ENCODE measurements at regions not wholly inside any gene's neighbourhood (a gene's known extent, or its start where the extent isn't known, plus 50 kb on each side); places are given as distances from the start of the nearest gene placed in this dataset.
"Not testable (repeated sequence)": the region's sequence is repeated elsewhere in the genome, so short reads cannot be mapped to it uniquely, and the experiment has no call there.

DNA sequence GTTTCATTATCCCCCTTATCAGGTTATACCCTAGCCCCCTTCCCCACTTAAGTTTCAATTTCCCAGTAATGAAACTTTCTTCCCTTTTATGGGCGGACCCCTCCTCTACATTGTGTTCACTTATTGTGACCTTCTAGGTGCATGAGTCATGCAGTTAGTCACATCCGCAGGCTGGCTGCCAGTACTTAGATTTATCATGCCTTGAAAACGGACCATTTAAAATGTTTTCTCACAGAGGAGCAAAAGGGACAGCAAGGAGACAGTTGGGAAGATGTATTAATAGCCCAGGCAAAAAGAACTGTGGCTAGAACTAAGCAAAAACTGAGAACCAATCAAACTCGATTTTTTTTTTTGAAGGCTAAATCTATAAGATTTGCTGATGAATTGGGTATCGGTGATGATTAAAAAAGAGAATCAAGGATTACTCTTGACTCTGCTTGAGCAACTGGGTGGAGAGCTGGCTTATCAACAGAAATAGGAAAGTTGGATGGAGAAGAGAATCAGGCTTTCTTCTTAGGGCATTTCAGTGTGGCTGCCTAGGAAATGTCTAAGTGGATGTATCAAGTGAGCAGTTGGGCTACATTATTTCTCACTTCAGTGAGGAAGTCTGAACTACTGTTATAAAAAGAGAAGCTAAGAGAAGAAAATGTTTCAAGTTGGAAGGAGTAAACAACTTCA is 615.0 kb downstream of the HINT1 start:
- no peak for DNase-seq

DNA sequence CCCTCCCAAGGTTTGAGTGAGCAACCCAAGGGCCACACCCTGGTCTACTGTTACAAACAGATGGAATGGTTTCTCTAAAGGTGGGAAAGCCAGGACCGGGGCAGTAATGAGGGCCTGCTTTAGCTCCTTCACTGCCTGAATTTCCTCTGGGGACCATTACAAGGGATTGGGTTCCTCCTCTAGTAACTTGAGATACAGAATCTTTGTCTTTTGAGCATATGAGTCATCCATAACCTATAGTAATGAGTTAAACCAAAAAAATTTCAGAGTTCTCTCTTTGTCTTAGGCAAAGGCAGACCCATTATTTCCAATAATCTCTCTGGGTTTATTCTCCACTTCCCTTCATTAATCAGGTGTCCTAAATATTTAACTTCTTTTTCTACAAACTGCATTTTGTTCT is 618.8 kb downstream of the HINT1 start:
- no peak for DNase-seq

DNA sequence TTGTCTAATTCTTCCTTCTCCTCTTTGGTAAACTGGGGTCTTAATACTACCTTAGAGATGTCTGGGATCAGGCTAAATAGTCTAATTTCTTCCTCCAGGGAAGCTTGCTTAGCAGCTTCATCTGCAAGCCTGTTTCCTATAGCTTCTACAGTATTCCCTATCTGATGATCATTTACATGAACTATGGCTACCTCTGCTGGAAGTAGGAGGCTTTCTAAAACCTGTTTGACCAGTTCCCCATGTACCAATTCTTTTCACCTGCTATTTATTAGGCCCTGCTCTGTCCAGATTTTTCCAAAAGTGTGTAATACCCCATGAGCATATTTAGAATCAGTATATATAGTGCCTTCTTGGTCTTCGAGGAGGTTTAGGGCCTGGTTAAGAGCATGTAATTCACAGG is 619.8 kb downstream of the HINT1 start:
- DNase-seq: no peak

DNA sequence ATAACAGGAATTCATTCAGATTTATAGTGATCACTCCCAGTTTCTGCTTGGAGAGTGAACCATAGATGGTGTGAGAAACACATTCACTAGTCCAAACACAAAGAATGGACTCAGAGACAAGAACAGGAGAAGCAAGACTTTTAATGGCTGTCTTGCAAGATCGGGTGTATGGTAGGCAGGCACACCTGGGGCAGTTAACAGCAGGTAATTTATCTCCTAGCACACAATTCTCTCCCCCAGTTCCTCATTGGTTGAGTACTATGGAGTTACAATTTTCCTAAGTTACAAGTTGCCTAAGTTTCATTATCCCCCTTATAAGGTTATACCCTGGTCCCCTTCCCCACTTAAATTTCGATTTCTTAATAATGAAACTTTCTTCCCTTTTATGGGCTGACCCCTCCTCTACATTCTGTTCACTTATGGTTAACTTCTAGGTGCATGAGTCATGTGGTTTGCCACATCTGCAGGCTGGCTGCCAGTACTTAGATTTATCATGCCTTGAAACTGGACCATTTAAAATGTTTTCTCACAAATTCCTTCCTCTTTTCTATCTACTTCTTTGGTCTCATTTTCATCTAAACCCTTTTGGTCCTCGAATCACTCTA is 623.3 kb downstream of the HINT1 start:
- DNase-seq: no peak

DNA sequence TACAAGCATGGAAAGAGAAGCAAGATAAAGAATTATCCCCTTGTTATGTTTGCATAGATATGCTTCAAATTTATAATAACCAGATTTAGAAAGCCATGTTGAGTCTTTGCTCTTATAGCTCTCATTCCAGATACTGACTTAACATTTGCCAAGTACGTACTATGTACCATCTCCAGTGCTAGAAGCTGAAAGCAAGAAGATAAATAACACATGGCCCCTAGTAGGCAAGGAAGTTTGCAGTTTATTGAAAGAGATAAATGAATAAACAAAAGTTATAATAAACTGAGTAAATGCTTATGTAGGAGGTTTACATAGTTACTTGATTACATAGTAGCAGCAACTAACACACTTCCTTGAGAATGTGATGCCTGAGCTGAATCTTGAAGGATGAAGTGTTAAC is 628.4 kb downstream of the HINT1 start:
- no peak for DNase-seq

DNA sequence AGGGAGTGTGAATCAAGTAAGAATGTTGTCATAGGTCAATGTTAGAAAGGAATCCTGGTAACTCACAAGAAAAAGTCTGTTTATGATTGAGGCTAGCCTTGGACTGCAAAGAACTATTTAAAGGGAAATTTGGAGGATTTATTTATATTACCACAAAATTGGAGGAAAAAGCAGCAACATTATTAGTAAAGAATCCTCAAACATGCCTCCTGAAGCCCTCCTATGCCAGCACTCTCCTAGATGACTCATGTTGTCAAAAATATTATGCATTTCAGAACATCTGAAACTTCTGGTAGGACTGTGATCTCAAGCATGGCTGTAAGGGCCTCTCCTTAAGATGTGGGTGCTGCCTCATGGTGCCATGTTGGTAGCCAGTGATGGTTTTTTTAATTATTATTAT is 628.5 kb downstream of the CHSY3 start:
- DNase-seq: no peak

DNA sequence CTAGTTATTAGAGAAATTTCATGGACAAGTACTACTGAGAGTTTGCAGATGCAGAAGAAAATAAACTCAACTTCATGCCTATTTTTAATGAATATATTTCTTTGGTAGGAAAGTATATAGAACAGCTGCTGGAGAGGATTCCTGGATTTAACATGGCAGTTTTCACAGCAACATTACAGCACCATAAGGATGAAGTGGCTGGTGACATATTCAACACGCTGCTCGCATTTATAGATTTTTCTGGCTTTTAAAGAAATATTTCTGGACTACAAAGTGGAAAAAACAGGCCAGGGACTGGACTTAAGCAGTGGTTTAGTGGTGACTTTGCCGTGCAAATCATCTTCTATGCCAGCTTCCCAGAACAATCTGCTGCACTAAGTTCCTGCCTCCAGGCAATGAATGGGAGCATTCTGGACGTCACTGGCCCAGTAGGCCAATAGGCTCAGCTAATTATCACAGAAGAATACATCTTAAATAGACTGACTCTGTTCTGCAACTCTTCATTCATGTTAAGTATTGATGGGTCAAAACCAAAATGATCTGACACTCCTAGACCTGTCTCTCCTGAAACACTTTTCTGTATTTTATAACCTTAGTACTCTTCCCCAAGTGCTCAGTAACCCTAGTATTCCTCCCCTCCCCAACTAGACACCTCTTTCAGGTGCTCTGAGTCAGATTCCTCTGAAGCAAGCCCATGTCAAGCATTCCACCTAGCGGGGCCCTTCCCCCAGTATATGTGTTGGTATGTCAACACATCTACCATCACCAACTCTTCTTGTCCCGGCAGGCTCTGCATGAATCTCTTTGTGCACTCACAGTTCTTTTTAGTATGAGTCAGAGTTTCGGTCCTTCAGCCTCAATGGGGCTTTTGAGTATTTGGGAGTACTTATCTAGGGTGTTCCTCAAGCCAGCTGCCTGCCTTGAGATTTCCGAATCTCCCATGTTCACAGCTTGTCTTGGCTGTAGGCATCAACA is 625.5 kb downstream of the CHSY3 start:
- DNase-seq: no peak

DNA sequence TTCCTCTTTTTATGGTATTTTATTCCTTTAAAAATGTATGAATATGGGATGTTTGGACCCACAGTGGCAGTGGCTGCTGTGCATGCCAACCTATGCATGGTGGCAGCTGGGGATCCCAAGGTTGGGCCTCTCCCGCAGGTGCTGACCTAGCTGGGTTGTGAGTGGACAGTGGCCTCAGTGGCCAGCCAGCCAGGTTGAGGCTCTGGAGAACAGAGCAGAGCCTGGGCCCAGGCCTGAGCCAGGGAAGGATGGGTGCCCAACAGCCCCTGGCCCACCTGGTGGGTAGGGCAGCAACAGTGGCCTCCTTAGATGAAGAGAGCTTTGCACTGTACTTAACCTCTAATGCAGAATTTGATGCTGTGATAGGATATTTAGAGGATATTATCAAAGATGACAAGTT is 624.8 kb downstream of the CHSY3 start:
- DNase-seq: no peak

DNA sequence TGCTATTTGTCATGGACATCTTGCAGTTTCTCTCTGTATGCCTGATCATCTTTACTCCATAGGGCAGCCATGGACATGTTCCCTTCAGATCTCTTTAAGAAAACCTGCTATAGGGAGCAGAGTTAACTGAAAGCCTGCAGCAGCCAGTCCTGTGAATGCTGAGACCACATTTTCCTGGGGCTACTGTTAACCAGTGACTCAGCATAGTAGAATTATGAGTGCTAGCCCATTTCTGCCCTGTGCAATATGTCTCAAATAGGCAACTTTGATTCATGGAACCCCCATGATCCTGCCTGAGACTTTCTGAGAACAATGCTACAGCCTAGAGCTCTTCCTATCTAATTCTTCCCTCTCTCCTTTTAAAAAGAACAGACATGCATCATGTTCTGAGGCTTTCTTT is 624.2 kb downstream of the CHSY3 start:
- DNase-seq: no peak

DNA sequence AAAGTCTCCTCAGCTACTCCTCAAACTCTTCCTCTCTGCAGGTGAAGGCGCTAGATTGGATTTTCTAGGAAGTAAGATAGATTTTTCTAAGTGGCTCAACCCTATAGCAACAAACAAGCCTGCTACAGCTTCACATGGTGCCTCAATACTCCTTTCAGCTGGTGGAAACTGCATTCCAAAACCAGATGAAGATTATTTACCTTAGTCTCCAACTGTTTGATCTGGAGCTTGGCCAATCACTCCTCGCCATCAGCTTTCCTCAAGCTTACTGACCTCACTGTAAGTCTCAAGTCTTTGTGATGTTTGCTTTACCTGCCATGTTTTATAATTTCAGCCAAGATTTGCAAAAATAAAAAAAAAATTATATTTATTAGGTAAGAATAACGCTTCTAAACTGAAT is 622.4 kb downstream of the CHSY3 start:
- no peak for DNase-seq

DNA sequence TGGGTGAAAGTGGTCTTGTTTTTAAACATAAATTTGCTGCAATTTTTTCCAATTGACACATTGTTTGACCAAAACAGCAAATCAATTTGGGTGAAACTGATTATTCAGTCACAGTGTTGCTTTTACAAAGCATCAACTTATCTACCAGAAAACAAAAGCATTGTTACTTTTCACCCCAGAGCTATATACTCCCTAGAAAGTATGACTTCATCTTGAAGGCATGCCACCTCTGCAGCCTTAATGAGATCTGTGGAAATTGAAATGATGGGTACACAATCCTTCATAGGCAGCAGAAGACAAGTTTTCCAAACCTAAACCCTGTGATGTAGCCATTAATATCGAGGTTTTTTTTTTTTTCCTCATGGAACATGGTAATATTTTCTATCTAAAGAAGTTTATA is 615.9 kb downstream of the CHSY3 start:
- DNase-seq: no peak

DNA sequence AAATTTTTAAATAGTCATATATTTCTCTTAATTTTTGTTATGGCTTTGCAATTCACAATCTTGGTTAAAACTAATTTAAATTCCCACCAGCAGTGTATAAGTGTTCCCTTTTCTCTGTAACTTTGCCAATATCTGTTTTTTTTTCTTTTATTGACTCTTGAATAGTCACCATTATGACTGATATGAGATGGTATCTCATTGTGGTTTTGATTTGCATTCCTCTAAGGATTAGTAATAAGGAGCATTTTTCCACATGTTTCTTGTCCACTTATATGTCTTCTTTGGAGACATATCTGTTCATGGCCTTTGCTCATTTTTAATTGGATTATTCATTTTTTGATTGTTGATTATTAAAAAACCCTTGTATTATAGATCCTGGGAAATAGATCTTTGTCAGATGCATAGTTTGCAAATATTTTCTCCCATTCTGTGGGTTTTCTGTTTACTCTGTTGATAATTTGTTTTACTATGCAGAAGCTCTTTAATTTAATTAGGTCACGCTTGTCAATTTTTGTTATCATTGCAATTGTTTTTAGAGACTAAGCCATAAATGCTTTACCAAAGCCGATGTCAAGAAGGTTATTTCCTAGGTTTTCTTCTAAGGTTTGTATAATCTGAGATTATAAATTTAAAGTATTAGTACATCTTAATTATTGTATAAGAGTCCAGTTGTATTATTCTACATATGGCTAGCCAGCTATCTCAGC is 610.9 kb downstream of the CHSY3 start:
- DNase-seq: no peak

DNA sequence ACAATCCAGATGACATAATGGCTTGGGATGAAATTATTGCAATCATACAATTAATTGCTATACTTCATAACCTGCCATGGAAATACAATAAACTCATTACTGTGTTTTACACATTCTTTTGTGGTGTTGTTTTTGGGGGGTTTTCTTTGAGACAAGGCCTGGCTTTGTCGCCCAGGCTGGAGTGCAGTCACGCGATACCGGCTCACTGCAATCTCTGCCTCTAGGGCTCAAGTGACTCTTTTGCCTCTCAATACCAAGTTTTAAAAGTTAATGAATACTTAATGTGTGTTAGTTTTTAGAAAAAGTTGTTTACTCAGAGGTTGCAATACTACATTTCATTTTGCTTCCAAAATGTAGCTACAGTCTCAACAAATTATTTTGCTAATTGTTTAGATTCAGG is 598.4 kb downstream of the CHSY3 start:
- no peak for DNase-seq

DNA sequence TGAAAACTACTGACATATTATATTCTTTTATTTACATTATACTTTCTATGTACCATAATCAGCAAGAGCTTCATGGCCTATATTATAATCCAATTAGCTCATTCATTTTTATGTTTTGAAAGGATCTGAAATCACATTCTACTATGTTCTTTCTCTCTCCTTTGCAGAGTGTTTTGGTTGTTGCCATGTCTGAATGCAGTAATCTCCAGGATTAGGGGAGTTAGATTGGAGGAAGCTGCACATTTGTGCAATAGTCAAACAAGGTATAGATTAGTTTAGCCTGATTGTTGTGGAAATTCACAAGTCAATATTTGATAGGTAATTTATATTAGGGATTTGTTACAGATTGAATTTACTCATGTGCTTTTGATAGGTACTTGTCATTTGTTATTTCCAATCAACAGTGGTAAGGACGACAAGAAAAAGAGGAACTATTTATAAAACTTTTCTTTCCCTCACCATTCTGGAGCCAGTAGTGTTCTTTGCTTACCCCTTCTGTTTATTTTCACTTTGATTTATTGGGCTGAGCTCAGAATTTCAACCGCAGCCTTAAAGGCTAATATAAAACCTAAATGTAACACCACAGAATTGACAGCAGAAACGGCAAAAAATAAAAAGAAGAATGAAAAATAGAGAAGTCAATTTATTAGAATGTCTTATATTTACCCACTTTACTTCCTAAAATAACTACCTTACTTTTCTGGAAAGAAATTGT is 597.0 kb downstream of the CHSY3 start:
- no peak for DNase-seq

DNA sequence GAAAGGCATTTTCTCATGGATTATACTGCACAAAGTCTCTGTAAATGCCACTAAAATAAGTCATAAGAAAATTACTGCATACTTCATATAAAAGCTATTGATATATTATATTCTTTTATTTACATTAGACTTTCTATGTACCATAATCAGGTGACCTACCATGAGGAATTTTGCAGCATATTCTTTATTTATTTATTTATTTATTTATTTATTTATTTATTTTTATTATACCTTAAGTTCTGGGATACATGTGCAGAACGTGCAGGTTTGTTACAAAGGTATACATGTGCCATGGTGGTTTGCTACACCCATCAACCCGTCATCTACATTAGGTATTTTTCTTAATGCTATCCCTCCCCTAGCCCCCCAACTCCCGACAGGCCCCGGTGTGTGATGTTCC is 596.2 kb downstream of the CHSY3 start:
- DNase-seq: not testable (repeated sequence)

DNA sequence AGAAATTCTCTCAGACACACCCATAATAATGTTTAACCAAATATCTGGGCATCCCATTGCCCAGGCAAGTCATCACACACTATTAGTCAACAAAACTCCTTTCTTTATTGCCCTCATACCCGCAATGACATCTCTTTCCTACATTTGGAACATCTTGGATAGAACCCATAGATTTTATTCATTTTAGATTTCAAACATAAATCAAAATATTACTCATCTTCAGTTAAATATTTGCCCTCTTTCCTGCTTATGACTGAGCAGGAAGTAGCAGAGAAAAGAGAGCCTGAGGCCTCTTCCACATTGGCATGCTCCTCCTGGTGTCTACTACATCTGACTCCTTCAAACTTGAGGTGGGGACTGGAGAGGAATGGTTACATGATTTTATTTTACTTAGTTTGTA is 592.0 kb downstream of the CHSY3 start:
- no peak for DNase-seq

DNA sequence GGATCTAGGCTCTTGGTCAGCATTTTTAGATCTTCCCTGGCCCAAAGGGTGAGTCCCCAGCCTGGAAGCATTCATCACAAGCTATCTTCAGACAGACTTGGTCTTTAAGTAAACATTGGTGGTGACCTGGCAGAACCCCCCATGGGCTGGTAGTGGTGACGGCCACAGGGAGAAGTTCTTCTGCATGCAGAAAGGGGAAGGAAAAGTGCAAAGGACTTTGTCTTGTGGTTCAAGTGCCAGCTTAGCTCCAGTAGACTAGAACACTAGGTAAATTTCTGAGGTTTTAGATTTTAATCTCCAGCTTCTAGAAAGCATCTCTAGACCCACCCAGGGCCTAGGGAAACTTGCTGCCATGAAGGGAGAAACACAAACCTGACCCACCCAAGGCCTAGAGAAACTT is 584.0 kb downstream of the CHSY3 start:
- no peak for DNase-seq

DNA sequence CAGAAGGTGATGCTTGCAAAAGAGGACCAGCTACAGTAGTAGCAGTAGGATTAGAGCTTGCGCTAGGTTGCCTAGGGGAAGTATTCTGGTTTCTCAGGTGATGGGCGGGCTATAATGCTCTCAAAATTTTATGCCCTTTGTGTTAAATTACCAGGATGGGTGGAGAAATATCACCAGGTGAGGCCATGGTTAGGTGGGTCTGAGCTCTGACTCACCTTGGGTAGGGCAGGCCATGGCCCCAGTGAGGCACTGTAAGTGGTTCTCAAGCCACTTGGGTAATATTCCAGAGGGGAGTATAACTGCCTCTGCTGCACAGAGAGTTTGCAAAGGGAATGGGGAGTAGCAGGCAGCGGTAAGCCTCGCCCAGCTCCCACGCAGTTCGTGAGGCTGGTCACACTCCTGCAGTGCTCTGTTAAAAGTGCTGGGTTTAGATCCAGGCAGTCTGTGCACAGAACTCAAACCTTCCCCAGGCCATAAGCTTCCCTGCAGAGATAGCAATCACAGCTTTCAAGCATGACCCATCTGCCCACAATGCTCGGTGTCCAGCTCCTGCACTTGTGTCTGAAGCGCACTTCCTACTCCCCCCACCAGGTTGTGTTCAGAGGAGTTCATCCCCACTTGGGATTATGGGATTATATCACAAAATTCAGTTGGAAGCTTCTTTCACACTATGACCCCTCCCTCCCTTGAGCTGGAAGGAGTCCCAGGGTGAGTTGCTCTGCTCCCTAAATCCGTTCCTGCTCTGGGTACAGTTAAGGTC is 575.0 kb downstream of the CHSY3 start:
- DNase-seq: no peak

DNA sequence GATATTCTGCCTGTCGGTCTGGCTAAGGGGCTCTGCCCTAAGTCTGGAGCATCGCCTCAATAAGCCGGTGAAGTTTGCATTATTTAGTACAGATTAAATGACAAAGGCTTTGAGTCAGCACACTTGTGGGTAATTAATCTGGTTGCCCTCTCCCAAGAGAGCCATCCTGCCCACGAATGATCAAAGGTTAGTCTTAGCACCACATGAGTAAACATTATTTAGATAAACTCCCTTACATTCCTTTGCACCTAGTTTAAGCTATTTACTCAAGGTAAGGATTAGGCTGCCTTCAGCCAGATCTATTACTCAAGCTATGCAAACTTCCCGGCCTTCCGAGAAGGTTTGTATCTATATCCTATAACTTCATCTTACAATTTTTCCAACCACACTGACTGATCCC is 572.1 kb downstream of the CHSY3 start:
- no peak for DNase-seq

DNA sequence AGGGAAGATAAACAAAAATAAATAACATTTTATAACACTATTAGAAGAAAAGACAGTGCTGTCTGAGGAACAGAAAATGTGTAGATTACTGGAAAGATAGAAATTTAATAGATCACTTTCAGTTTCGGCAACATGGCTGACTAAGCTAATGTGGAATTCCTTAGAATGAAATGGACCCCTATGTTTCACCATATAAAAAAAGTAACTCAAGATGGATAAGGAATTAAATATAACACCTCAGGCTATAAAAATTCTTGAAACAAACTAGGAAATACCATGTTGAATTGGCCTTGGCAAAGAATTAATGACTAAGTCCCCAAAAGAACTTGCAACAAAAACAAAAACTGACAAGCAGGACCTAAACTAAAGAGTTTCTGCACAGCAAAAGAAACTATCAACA is 558.3 kb downstream of the CHSY3 start:
- DNase-seq: no peak

DNA sequence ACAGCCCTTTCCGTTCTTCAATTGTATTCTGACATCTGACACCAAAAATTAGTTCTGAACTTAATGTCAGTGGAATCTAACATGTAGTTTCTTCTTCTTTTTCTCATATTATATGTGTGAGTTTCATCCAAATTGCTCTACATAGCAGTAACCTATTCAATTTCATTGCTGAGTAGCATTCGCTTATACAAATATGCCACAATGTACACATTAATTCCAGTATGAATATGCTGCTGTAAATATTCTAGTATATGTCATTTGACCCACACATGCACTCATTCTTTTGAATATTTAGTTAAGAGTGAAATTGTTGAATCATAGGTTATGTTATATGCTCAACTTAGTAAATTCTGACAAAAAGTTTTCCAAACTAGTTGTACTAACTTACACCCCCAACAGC is 550.9 kb downstream of the CHSY3 start:
- DNase-seq: no peak

DNA sequence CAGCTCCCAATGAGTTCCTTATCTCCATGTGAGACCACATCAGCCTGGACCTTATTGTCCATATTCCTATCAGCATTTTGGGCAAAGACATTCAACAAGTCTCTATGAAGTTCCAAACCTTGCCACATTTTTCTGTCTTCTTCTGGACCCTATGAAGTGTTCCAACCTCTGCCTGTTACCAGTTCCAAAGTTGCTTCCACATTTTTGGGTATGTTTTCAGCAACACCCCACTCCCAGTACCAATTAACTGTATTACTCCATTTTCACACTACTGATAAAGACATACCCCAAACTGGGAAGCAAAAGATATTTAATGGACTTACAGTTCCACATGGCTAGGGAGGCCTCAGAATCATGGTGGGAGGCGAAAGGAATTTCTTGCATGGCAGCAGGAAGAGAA is 548.5 kb downstream of the CHSY3 start:
- no peak for DNase-seq
